HK-2 (cell line): ENCODE measurements at regions not wholly inside any gene's neighbourhood (a gene's known extent, or its start where the extent isn't known, plus 50 kb on each side); places are given as distances from the start of the nearest gene placed in this dataset.
A peak's percentile ranks its signal among the peaks of the same experiment; 100 is the strongest.
"Not testable (repeated sequence)": the region's sequence is repeated elsewhere in the genome, so short reads cannot be mapped to it uniquely, and the experiment has no call there.

Experiments
- DNase-seq: peaks from one replicate; pipeline ENCODE4 v3.0.0-alpha.2; 2018; ENCODE audit not compliant: unreplicated experiment

- DNase-seq, result no peak
Measured at GRCh38 chrX:7522860-7523259, 320.1 kb upstream of the VCX start.

GRCh38 chrX:7515681-7516413 is 327.1 kb upstream of the VCX start:
- no peak for DNase-seq

- peak; percentile 21 for DNase-seq
Measured at GRCh38 chrX:7514871-7515599, 327.9 kb upstream of the VCX start.

GRCh38 chrX:7512845-7513244 is 330.1 kb upstream of the VCX start:
- DNase-seq, result no peak

GRCh38 chrX:7503251-7503650 is 339.7 kb upstream of the VCX start:
- no peak for DNase-seq

GRCh38 chrX:7500386-7500785 is 342.6 kb upstream of the VCX start:
- no peak for DNase-seq

GRCh38 chrX:7486505-7486904 is 338.6 kb upstream of the PUDP start:
- DNase-seq, result no peak

GRCh38 chrX:7485061-7485460 is 337.1 kb upstream of the PUDP start:
- DNase-seq, result no peak

- no peak for DNase-seq
Measured at GRCh38 chrX:7480721-7481120, 332.8 kb upstream of the PUDP start.

GRCh38 chrX:7462110-7462509 is 314.2 kb upstream of the PUDP start:
- no peak for DNase-seq

- DNase-seq, result not testable (repeated sequence)
Measured at GRCh38 chrX:7461051-7461450, 313.1 kb upstream of the PUDP start.

- DNase-seq, result no peak
Measured at GRCh38 chrX:7447801-7448499, 300.0 kb upstream of the PUDP start.

GRCh38 chrX:7446815-7447214 is 298.9 kb upstream of the PUDP start:
- no peak for DNase-seq

- DNase-seq, result no peak
Measured at GRCh38 chrX:7444967-7445366, 297.0 kb upstream of the PUDP start.

- DNase-seq, result no peak
Measured at GRCh38 chrX:7441586-7441985, 293.6 kb upstream of the PUDP start.

GRCh38 chrX:7435822-7436221 is 287.9 kb upstream of the PUDP start:
- DNase-seq, result no peak

- no peak for DNase-seq
Measured at GRCh38 chrX:7432901-7433300, 284.9 kb upstream of the PUDP start.

- no peak for DNase-seq
Measured at GRCh38 chrX:7420717-7421116, 272.8 kb upstream of the PUDP start.

GRCh38 chrX:7414753-7415152 is 266.8 kb upstream of the PUDP start:
- no peak for DNase-seq

GRCh38 chrX:7412840-7413239 is 264.9 kb upstream of the PUDP start:
- DNase-seq, result no peak

GRCh38 chrX:7409866-7410265 is 261.9 kb upstream of the PUDP start:
- DNase-seq, result no peak

GRCh38 chrX:7399373-7399772 is 251.4 kb upstream of the PUDP start:
- no peak for DNase-seq

GRCh38 chrX:7390441-7390840 is 242.5 kb upstream of the PUDP start:
- DNase-seq, result no peak
